H1 (cell line): ENCODE measurements at regions not wholly inside any gene's neighbourhood (a gene's known extent, or its start where the extent isn't known, plus 50 kb on each side); places are given as distances from the start of the nearest gene placed in this dataset.
A peak's percentile ranks its signal among the peaks of the same experiment; 100 is the strongest.

Source experiments
- CTCF ChIA-PET: fragments of 300-600 bp; sonication (Branson Sonifier 250); formaldehyde crosslinking; loops from one replicate; lab custom pipeline; 2021; ENCODE audit not compliant: partially characterized antibody; lab: Charles Lee
- POLR2A ChIA-PET: fragments of 300-600 bp; sonication (Branson Sonifier 250); formaldehyde crosslinking; loops from one replicate; lab custom pipeline; 2021; ENCODE audit warnings: inconsistent platforms; ENCODE audit not compliant: partially characterized antibody; lab: Charles Lee
- DNase-seq, 2 experiments: peaks; one replicate each; pipeline versions ENCODE4 v3.0.0 to v3.0.0-alpha.2; 2010 to 2022; ENCODE audit warnings: low spot score in 2 of 2, low read depth in 1 of 2, mixed read lengths in 1 of 2
- FAIRE-seq: peaks from 2 replicates; lab custom pipeline; 2011; peaks lifted over from hg19 to GRCh38; lab: Jason Lieb, UNC
- H2AFZ ChIP-seq: 2 replicates; pipeline ENCODE4 v1.8.1; 2012; ENCODE audit warnings: low read length, inconsistent platforms
- H2AK5ac ChIP-seq: 2 replicates; pipeline ENCODE4 v1.6.1; 2013; ENCODE audit warnings: low read depth, low read length
- H2BK120ac ChIP-seq: replicated peaks from 2 replicates; pipeline ENCODE3; 2013; ENCODE audit warnings: low read depth, low read length, inconsistent platforms
- H2BK12ac ChIP-seq: 2 replicates; pipeline ENCODE4 v1.6.1; 2013; ENCODE audit warnings: low read depth, low read length
- H2BK15ac ChIP-seq: 2 replicates; pipeline ENCODE4 v1.6.1; 2013; ENCODE audit warnings: low read length
- H2BK20ac ChIP-seq: 2 replicates; pipeline ENCODE4 v1.6.1; 2013; ENCODE audit warnings: low read length
- H2BK5ac ChIP-seq: 2 replicates; pipeline ENCODE4 v1.6.1; 2013; ENCODE audit warnings: low read depth, low read length
- H3K14ac ChIP-seq: 2 replicates; pipeline ENCODE4 v1.6.1; 2013; ENCODE audit warnings: inconsistent platforms; ENCODE audit not compliant: insufficient read length
- H3K18ac ChIP-seq: 2 replicates; pipeline ENCODE4 v1.6.1; 2013; ENCODE audit warnings: low read length; ENCODE audit errors: extremely low read depth
- H3K23ac ChIP-seq: 2 replicates; pipeline ENCODE4 v1.6.1; 2013; ENCODE audit warnings: inconsistent platforms; ENCODE audit not compliant: insufficient read length
- H3K23me2 ChIP-seq: 2 replicates; pipeline ENCODE4 v1.6.1; 2013; ENCODE audit warnings: low read depth, low read length
- H3K27ac ChIP-seq: 2 replicates; pipeline ENCODE4 v1.6.1; 2011; ENCODE audit warnings: low read depth, low read length, inconsistent platforms
- H3K27me3 ChIP-seq, 4 experiments: replicated peaks in 1 of 4; 1 replicate in 1 of 4; 2 replicates in 3 of 4; pipeline versions ENCODE4 v1.6.1 to v1.8.1; 2011 to 2013; ENCODE audit warnings: low read length in 3 of 4, mild to moderate bottlenecking in 3 of 4, inconsistent platforms in 2 of 4, mixed read lengths in 2 of 4, moderate library complexity in 1 of 4; ENCODE audit not compliant: control insufficient read depth in 3 of 4, insufficient read depth in 3 of 4; ENCODE audit errors: extremely low read depth in 1 of 4
- H3K36me3 ChIP-seq, 4 experiments: 2 replicates each; pipeline versions ENCODE4 v1.6.1 to v1.8.1; 2011 to 2013; ENCODE audit warnings: mild to moderate bottlenecking in 4 of 4, low read length in 3 of 4, moderate library complexity in 2 of 4, control low read depth in 1 of 4, inconsistent platforms in 1 of 4; ENCODE audit not compliant: insufficient read depth in 4 of 4, control insufficient read depth in 2 of 4
- H3K4ac ChIP-seq: replicated peaks from 2 replicates; pipeline ENCODE3; 2013; ENCODE audit warnings: low read length, low read depth, mixed read lengths, inconsistent platforms; ENCODE audit not compliant: insufficient read length
- H3K4me1 ChIP-seq, 4 experiments: replicated peaks in 1 of 4; 1 replicate in 1 of 4; 2 replicates in 3 of 4; pipeline versions ENCODE4 v1.6.1 to v1.8.1; 2011 to 2013; ENCODE audit warnings: low read length in 3 of 4, inconsistent platforms in 2 of 4, mixed read lengths in 1 of 4; ENCODE audit not compliant: insufficient read depth in 4 of 4, control insufficient read depth in 3 of 4
- H3K4me2 ChIP-seq, 2 experiments: 2 replicates each; pipeline versions ENCODE4 v1.6.1 to v1.8.1; 2011 to 2013; ENCODE audit warnings: low read depth in 2 of 2, low read length in 2 of 2, control low read depth in 1 of 2, inconsistent platforms in 1 of 2, mild to moderate bottlenecking in 1 of 2; ENCODE audit not compliant: insufficient read depth in 1 of 2
- H3K4me3 ChIP-seq, 4 experiments: fragments of 200-600, 300-600 bp in 1 of 4; sonication (generic), shearing (Covaris generic), sonication (Bioruptor Twin) in 1 of 4; 2 replicates each; pipeline versions ENCODE4 v1.5.1 to v1.8.1; 2011 to 2016; ENCODE audit warnings: low read length in 4 of 4, low read depth in 3 of 4, control low read depth in 2 of 4, inconsistent platforms in 2 of 4, mild to moderate bottlenecking in 2 of 4, mixed read lengths in 1 of 4, moderate library complexity in 1 of 4; ENCODE audit not compliant: insufficient read depth in 2 of 4; ENCODE audit errors: extremely low read depth in 1 of 4
- H3K56ac ChIP-seq: replicated peaks from 2 replicates; pipeline ENCODE3; 2013; ENCODE audit warnings: low read depth, mild to moderate bottlenecking, mixed read lengths, low read length, inconsistent platforms; ENCODE audit not compliant: insufficient read length
- H3K79me1 ChIP-seq: 2 replicates; pipeline ENCODE4 v1.6.1; 2013; ENCODE audit warnings: low read depth, low read length, control low read depth
- H3K79me2 ChIP-seq, 2 experiments: 2 replicates each; pipeline versions ENCODE4 v1.6.1 to v1.8.1; 2012 to 2013; ENCODE audit warnings: low read length in 2 of 2, mild to moderate bottlenecking in 2 of 2, inconsistent platforms in 1 of 2; ENCODE audit not compliant: insufficient read depth in 2 of 2, control insufficient read depth in 1 of 2
- H3K9ac ChIP-seq, 4 experiments: replicated peaks in 1 of 4; 1 replicate in 1 of 4; 2 replicates in 3 of 4; pipeline versions ENCODE4 v1.6.1 to v1.8.1; 2011 to 2013; ENCODE audit warnings: low read depth in 3 of 4, low read length in 3 of 4, control low read depth in 2 of 4, mild to moderate bottlenecking in 2 of 4, moderate library complexity in 2 of 4, inconsistent platforms in 1 of 4; ENCODE audit errors: extremely low read depth in 1 of 4
- H3K9me3 ChIP-seq, 2 experiments: 2 replicates each; pipeline versions ENCODE4 v1.6.1 to v1.8.1; 2012 to 2013; ENCODE audit warnings: mild to moderate bottlenecking in 2 of 2, moderate library complexity in 2 of 2, control low read depth in 1 of 2, inconsistent platforms in 1 of 2, low read depth in 1 of 2, low read length in 1 of 2, mixed read lengths in 1 of 2; ENCODE audit not compliant: insufficient read depth in 2 of 2
- H4K20me1 ChIP-seq, 2 experiments: replicated peaks in 1 of 2; 2 replicates each; pipeline versions ENCODE3 to v1.8.1; 2011 to 2013; ENCODE audit warnings: inconsistent platforms in 2 of 2, low read length in 2 of 2, mild to moderate bottlenecking in 1 of 2; ENCODE audit not compliant: insufficient read depth in 2 of 2, control insufficient read depth in 1 of 2
- H4K5ac ChIP-seq: 2 replicates; pipeline ENCODE4 v1.6.1; 2013; ENCODE audit warnings: low read length, low read depth, mixed read lengths, inconsistent platforms; ENCODE audit not compliant: insufficient read length
- H4K8ac ChIP-seq: 2 replicates; pipeline ENCODE4 v1.8.0; 2013; ENCODE audit warnings: mild to moderate bottlenecking, moderate library complexity, low read length, inconsistent platforms; ENCODE audit not compliant: insufficient read depth; ENCODE audit errors: extremely low read depth
- H4K91ac ChIP-seq: replicated peaks from 2 replicates; pipeline ENCODE3; 2013; ENCODE audit warnings: low read length, mixed read lengths, inconsistent platforms; ENCODE audit not compliant: insufficient read length
- GABPA ChIP-seq: IDR thresholded peaks from 2 replicates; pipeline ENCODE4 v1.6.1; 2011; ENCODE audit warnings: mild to moderate bottlenecking, low read length, moderate library complexity, borderline replicate concordance; ENCODE audit not compliant: insufficient read depth
- JUN ChIP-seq: IDR thresholded peaks from 2 replicates; pipeline ENCODE4 v1.6.1; 2011; ENCODE audit warnings: low read depth, mild to moderate bottlenecking, improper control_type of control experiment, low read length
- USF2 ChIP-seq: IDR thresholded peaks from 2 replicates; pipeline ENCODE4 v1.6.1; 2011; ENCODE audit warnings: low read length, improper control_type of control experiment
- WGBS, 2 experiments: shearing (Covaris generic) in 1 of 2; methylation state at CpG; one replicate each; pipeline versions ENCODE4 v1.1.6 to v1.1.7; 2013 to 2015; ENCODE audit warnings: low lambda C conversion rate in 2 of 2, mixed read lengths in 2 of 2, inconsistent platforms in 1 of 2, low coverage in 1 of 2, missing lambda C conversion rate in 1 of 2; ENCODE audit not compliant: insufficient replicate concordance in 2 of 2, insufficient coverage in 1 of 2, insufficient read length in 1 of 2; ENCODE audit errors: extremely low coverage in 1 of 2, missing lambda C conversion rate in 1 of 2; 5-methylcytosine and 5-hydroxymethylcytosine counted together

DNA sequence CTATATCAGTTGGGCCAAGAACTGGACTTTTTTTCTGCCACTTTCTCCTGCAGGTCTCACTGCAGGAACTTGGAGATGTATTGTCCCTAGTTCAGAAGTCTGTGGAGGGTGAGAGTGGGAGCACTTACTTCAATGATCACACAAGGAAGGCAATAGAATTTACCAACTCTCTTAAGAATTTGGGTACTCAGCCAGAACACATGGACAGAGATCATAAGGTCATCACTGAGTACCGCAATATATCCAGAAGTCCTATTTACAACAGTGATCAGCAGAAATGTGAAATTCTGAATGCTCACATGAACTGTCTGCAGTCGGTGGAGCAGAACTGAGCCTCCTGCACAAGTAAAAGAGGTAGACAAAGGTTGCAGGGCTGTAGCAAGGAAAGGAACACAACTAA lies 101.0 kb downstream of the FAM114A2 start:
- CTCF ChIA-PET = no interaction called here
- Histone ChIP-seq H4K8ac (no peak overlapping the region), H2BK120ac (peak overlapping the region; percentile 80), H3K23ac (no peak overlapping the region), H3K4me1 (peaks cover 2 to 14% (median 4%) of the 10 kb centered on the region in 4 experiments; a peak in 2 of 7 replicates), H4K91ac (peak overlapping the region; percentile 85), H3K14ac (no peak overlapping the region), H3K56ac (no peak overlapping the region), H4K5ac (no peak overlapping the region), H2BK12ac (peak overlapping the region; percentile 94), H3K4ac (no peak overlapping the region), H2AFZ (no peak overlapping the region), H3K9ac (no peak overlapping the region), H2BK5ac (peak overlapping the region; percentile 80; the same call in 1 of the 2 replicates), H3K23me2 (no peaks in the 10 kb centered on the region), H3K4me2 (no peak overlapping the region), H3K79me2 (no peaks in the 10 kb centered on the region), H3K27me3 (no peaks in the 10 kb centered on the region), H3K18ac (0 out of 2 replicates have a peak overlapping the region, but pooled peaks have one; percentile 51), H2AK5ac (peak overlapping the region; percentile 47; the same call in 1 of the 2 replicates), H2BK15ac (no peak overlapping the region), H3K79me1 (no peaks in the 10 kb centered on the region), H3K36me3 (peaks cover 0 to 3% (median 0%) of the 10 kb centered on the region in 4 experiments; a peak in 3 of 8 replicates), H3K27ac (no peak overlapping the region), H4K20me1 (no peaks in the 10 kb centered on the region), H3K9me3 (peaks cover 28 to 29% of the 10 kb centered on the region in 2 experiments), H2BK20ac (peak overlapping the region; percentile 89), H3K4me3 (no peak overlapping the region)
- POLR2A ChIA-PET = no interaction called here
- no peak for FAIRE-seq
- WGBS, 2 experiments = 86% methylated on average over 2 of the region's 2 CpGs; no CpG with 5 or more reads in 1 of the 2 experiments
- DNase-seq = no peak
- TF ChIP-seq GABPA = no peak
- TF ChIP-seq JUN = no peak
- no peak for TF ChIP-seq USF2
